ENCODE measurements at regions not wholly inside any gene's neighbourhood (a gene's known extent, or its start where the extent isn't known, plus 50 kb on each side); places are given as distances from the start of the nearest gene placed in this dataset.

- DNase-seq, result no peak
Observed at GRCh38 chr4:35789899-35790574, 454.3 kb downstream of the ARAP2 start.

GRCh38 chr4:35793045-35793722 lies 451.1 kb downstream of the ARAP2 start:
- DNase-seq, result no peak

GRCh38 chr4:35793766-35794165 lies 450.5 kb downstream of the ARAP2 start:
- DNase-seq, result no peak

GRCh38 chr4:35800669-35801068 lies 443.6 kb downstream of the ARAP2 start:
- no peak for DNase-seq

GRCh38 chr4:35802644-35803043 lies 441.7 kb downstream of the ARAP2 start:
- no peak for DNase-seq

GRCh38 chr4:35818520-35818919 lies 425.8 kb downstream of the ARAP2 start:
- no peak for DNase-seq

- no peak for DNase-seq
Observed at GRCh38 chr4:35820003-35820402, 424.3 kb downstream of the ARAP2 start.

GRCh38 chr4:35824231-35824630 lies 420.1 kb downstream of the ARAP2 start:
- no peak for DNase-seq

- no peak for DNase-seq
Observed at GRCh38 chr4:35835893-35836292, 408.4 kb downstream of the ARAP2 start.

- DNase-seq, result no peak
Observed at GRCh38 chr4:35836596-35836995, 407.7 kb downstream of the ARAP2 start.

- no peak for DNase-seq
Observed at GRCh38 chr4:35867057-35867456, 377.3 kb downstream of the ARAP2 start.

GRCh38 chr4:35872273-35872672 lies 372.0 kb downstream of the ARAP2 start:
- DNase-seq, result no peak

GRCh38 chr4:35879479-35879878 lies 364.8 kb downstream of the ARAP2 start:
- no peak for DNase-seq

- DNase-seq, result no peak
Observed at GRCh38 chr4:35883108-35883507, 361.2 kb downstream of the ARAP2 start.

GRCh38 chr4:35884714-35885480 lies 359.4 kb downstream of the ARAP2 start:
- no peak for DNase-seq

GRCh38 chr4:35897808-35898207 lies 346.5 kb downstream of the ARAP2 start:
- DNase-seq, result no peak

GRCh38 chr4:35900286-35901243 lies 343.7 kb downstream of the ARAP2 start:
- no peak for DNase-seq

GRCh38 chr4:35912174-35912573 lies 332.1 kb downstream of the ARAP2 start:
- no peak for DNase-seq

GRCh38 chr4:35918491-35918977 lies 325.8 kb downstream of the ARAP2 start:
- no peak for DNase-seq

GRCh38 chr4:35925806-35926205 lies 318.5 kb downstream of the ARAP2 start:
- no peak for DNase-seq

- no peak for DNase-seq
Observed at GRCh38 chr4:35926788-35927187, 317.5 kb downstream of the ARAP2 start.

- DNase-seq, result no peak
Observed at GRCh38 chr4:35933901-35934300, 310.4 kb downstream of the ARAP2 start.

All from right kidney (tissue), 1 donor.